Heart left ventricle (tissue), 16 donors: ENCODE measurements at regions not wholly inside any gene's neighbourhood (a gene's known extent, or its start where the extent isn't known, plus 50 kb on each side); places are given as distances from the start of the nearest gene placed in this dataset.

Experiments used
- ATAC-seq, 4 donors: fragments of 200-7000 bp; cut with Tn5 transposase; one replicate each; pipeline ENCODE4 v1.9.1; 2020 to 2022; ENCODE audit warnings: moderate library complexity in 4 of 4, mild to moderate bottlenecking in 3 of 4, moderate number of reproducible peaks in 1 of 4
- DNase-seq, 5 donors: peaks; one replicate each; pipeline ENCODE4 v3.0.0-alpha.2; 2020
- H3K27ac ChIP-seq, 12 donors: fragments of 200-600 bp; sonication (generic) in 4 of 12; one replicate each; pipeline versions ENCODE4 v1.5.0 to v1.8.0; 2016 to 2022; ENCODE audit warnings: mild to moderate bottlenecking in 2 of 12
- H3K27me3 ChIP-seq, 9 donors: fragments of 200-600 bp; sonication (generic) in 2 of 9; one replicate each; pipeline versions ENCODE4 v1.5.1 to v1.8.0; 2016 to 2022; ENCODE audit warnings: mild to moderate bottlenecking in 3 of 9
- H3K36me3 ChIP-seq, 9 donors: fragments of 200-600 bp; sonication (generic) in 2 of 9; one replicate each; pipeline versions ENCODE4 v1.5.0 to v1.8.0; 2018 to 2022; ENCODE audit warnings: mild to moderate bottlenecking in 2 of 9
- H3K4me1 ChIP-seq, 12 donors: fragments of 200-600 bp; sonication (generic) in 4 of 12; one replicate each; pipeline versions ENCODE4 v1.5.0 to v1.8.0; 2016 to 2022; ENCODE audit warnings: mild to moderate bottlenecking in 3 of 12
- H3K4me3 ChIP-seq, 12 donors: fragments of 200-600 bp; sonication (generic) in 4 of 12; one replicate each; pipeline versions ENCODE4 v1.5.0 to v1.8.0; 2017 to 2022; ENCODE audit warnings: mild to moderate bottlenecking in 9 of 12, moderate library complexity in 4 of 12
- H3K9me3 ChIP-seq, 12 donors: fragments of 200-600 bp; sonication (generic) in 4 of 12; one replicate each; pipeline versions ENCODE4 v1.5.0 to v1.8.0; 2016 to 2022; ENCODE audit warnings: mild to moderate bottlenecking in 1 of 12
- CTCF ChIP-seq, 12 donors: fragments of 200-600 bp; sonication (generic) in 4 of 12; IDR thresholded peaks; one replicate each; pipeline versions ENCODE4 v1.5.0 to v1.8.0; 2018 to 2022; ENCODE audit warnings: antibody characterized with exemption in 12 of 12, mild to moderate bottlenecking in 5 of 12
- POLR2A ChIP-seq, 2 donors: fragments of 450-650 bp; IDR thresholded peaks; one replicate each; pipeline ENCODE4 v1.6.1; 2017; ENCODE audit warnings: antibody characterized with exemption in 2 of 2, mild to moderate bottlenecking in 2 of 2, moderate library complexity in 2 of 2
- WGBS, 4 donors: extraction: QIAGEN DNeasy Blood & Tissue Kit in 2 of 4; methylation state at CpG; one replicate each; pipeline versions ENCODE4 v1.1.5 to v1.1.7; 2013 to 2018; 5-methylcytosine and 5-hydroxymethylcytosine counted together
- intact Hi-C, 10 donors: fragments of 100-400 bp; cut with DNase I; formaldehyde crosslinking; loops; one replicate each; pipeline versions ENCODE4 v1.11.1 to v1.14.2; 2022
- donor health status: ischemic (EF 13 %, LVEDD 7.1; RV severe dilation, severe dysfunction).
- donor health status: healthy with polysubstance abuse.
- donor health status: DM: no; HTN: yes; CAD: no.
- donor health status: DM: no; HTN: no; CAD: no.
- donor health status: ischemic (EF 25% LVEDD 6.9; RV normal size, moderate dysfunction).
- donor health status: ischemic (EF 25% LVEDD 5.7; RV mildly dilated, moderate dysfunction).
- donor health status: healthy.
- donor health status: DM: yes; HTN: yes; CAD: no.
- donor health status: ischemic (EF 35%, LVEDD 5.7; RV mildly dilated, moderate dysfunction).
- donor health status: nonischemic (EF 11% LVEDD 7.7; RV severe dilation, severe dysfunction).
- donor health status: DM: yes; HTN: yes; CAD: no.
- donor health status: PGD.
- donor health status: ischemic (EF 29% LVEDD 5.4; RV normal size, mild dysfunction).
- donor health status: nonischemic (EF 23%, LVEDD 6.1; RV moderate dilation, normal function).

DNA sequence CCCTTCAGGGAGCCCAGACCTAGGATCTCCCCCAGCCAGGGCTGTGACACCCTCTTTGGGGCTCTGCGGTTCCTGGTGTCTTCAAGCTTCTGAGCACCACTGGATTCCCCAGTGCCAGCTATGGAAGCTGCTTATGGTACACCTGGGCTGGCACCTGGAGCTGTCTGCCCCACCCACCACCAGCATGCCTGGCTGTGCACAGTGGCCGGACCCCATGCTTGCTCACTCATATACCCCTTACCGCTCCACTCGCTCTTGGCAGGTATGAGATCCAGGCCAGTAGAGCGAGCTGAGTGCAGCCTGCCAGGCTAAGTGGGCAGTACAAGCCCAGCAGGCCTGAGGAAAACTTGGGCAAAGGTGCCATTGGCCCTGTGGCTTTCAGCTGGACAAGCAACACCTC lies 114.0 kb downstream of the DACT1 start:
- TF ChIP-seq POLR2A (IDR thresholded peaks at IDR 0.05) (no peak), CTCF (IDR thresholded peaks at IDR 0.05) (no peak)
- Histone ChIP-seq H3K27me3 (no peaks in the 10 kb centered on the region), H3K4me3 (no peak overlapping the region), H3K4me1 (peaks cover 0 to 61% (median 11%) of the 10 kb centered on the region in 12 donors), H3K9me3 (no peaks in the 10 kb centered on the region), H3K27ac (peak overlapping the region in 1 of 12 donors; percentile 85), H3K36me3 (no peaks in the 10 kb centered on the region)
- DNase-seq (no peak), ATAC-seq (no peak)
- intact Hi-C loops = no loop called here
- 90 to 99% (median 95%) methylated on average over 2 to 5 of the region's 5 CpGs for WGBS, 4 donors

DNA sequence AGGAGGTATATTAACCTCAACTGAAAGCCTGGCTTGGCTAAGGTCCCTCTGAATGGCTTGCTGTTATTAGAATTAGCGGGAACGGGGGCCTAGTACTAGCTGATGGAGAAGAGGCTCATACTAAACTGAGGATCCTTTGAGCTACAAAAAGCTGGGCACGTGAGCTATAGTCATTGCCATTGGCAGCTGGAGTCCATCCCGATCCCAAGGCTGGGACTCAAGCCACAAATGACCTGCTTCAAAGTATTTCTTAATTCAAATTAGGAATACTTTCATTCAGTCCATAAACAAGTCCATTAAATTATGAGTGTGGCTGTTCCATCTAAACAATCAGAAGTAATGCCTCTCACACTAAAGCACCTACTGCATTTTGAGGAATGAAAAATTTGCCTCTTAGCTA lies 114.5 kb downstream of the DACT1 start:
- Histone ChIP-seq H3K27me3 (no peaks in the 10 kb centered on the region), H3K36me3 (no peaks in the 10 kb centered on the region), H3K4me3 (no peak overlapping the region), H3K4me1 (peaks cover 0 to 56% (median 11%) of the 10 kb centered on the region in 12 donors), H3K27ac (peak overlapping the region in 3 of 12 donors; percentile 8 to 85 (median 26)), H3K9me3 (no peaks in the 10 kb centered on the region)
- WGBS, 4 donors = 64 to 90% (median 72%) methylated on average over 4 of the region's 4 CpGs
- DNase-seq (no peak), ATAC-seq (no peak)
- TF ChIP-seq POLR2A (IDR thresholded peaks at IDR 0.05) = no peak
- no peak for TF ChIP-seq CTCF (IDR thresholded peaks at IDR 0.05)
- intact Hi-C loops = no loop called here

DNA sequence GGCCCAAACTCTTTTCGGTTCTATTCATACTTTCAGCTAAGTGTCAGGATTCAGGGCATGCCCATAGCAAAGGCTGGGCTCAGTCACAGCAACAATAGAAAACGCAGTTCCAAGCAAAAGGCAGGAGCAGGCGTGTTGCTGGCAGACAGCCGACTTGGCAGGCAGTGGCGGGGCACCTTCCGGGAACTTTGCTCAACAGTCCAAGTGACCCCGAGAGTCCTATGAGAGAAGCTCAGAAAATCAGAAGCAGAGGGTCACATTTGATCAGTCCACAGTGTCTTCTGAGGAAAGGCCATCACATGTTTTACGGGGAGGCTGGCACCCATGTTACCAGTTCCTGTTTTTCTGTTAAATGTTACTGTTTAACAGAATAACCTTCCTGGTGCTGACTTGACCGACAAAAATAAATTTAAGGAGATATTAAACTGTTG lies 115.0 kb downstream of the DACT1 start:
- H3K36me3 ChIP-seq = no peaks in the 10 kb centered on the region
- TF ChIP-seq CTCF (IDR thresholded peaks at IDR 0.05) (no peak), POLR2A (IDR thresholded peaks at IDR 0.05) (no peak)
- peak; percentile 49 to 82 (median 78) for ATAC-seq
- H3K4me3 ChIP-seq = peak overlapping the region in 1 of 12 donors; percentile 2
- intact Hi-C loops = no loop called here
- DNase-seq = peak; percentile 72 to 88 (median 83)
- 18 to 36% (median 24%) methylated on average over 9 of the region's 9 CpGs for WGBS, 4 donors
- H3K27ac ChIP-seq = peak overlapping the region in 3 of 12 donors; percentile 8 to 85 (median 26)
- no peaks in the 10 kb centered on the region for H3K27me3 ChIP-seq
- peaks cover 0 to 51% (median 11%) of the 10 kb centered on the region in 12 donors for H3K4me1 ChIP-seq
- no peaks in the 10 kb centered on the region for H3K9me3 ChIP-seq

GRCh38 chr14:58755031-58755925 lies 117.5 kb downstream of the DACT1 start:
- intact Hi-C loops = no loop called here
- Histone ChIP-seq H3K36me3 (no peaks in the 10 kb centered on the region), H3K4me1 (peaks cover 0 to 28% (median 11%) of the 10 kb centered on the region in 12 donors), H3K27me3 (no peaks in the 10 kb centered on the region), H3K27ac (peak overlapping the region in 3 of 12 donors; percentile 27 to 53 (median 31)), H3K4me3 (no peak overlapping the region), H3K9me3 (no peaks in the 10 kb centered on the region)
- DNase-seq = peak in 1 of 5 donors; percentile 13
- TF ChIP-seq POLR2A (IDR thresholded peaks at IDR 0.05) (no peak), CTCF (IDR thresholded peaks at IDR 0.05) (no peak)
- peak in 3 of 4 donors; percentile 21 to 69 (median 28) for ATAC-seq
- 46 to 63% (median 61%) methylated on average over 3 of the region's 3 CpGs for WGBS, 4 donors
